Prostate gland (tissue), 2 donors: ENCODE measurements at regions not wholly inside any gene's neighbourhood (a gene's known extent, or its start where the extent isn't known, plus 50 kb on each side); places are given as distances from the start of the nearest gene placed in this dataset.
"Not testable (repeated sequence)": the region's sequence is repeated elsewhere in the genome, so short reads cannot be mapped to it uniquely, and the experiment has no call there.

ENCODE experiments used
- DNase-seq: peaks from one replicate; pipeline ENCODE4 v3.0.0-alpha.2; 2019; ENCODE audit warnings: low spot score
- H3K27ac ChIP-seq, 2 donors: fragments of 200-600 bp; sonication (generic); 2 replicates each; pipeline ENCODE4 v1.5.1; 2017 to 2019
- H3K27me3 ChIP-seq: fragments of 200-600 bp; sonication (generic); replicated peaks from 2 replicates; pipeline ENCODE4 v1.5.1; 2019; ENCODE audit not compliant: insufficient read depth
- H3K36me3 ChIP-seq, 2 donors: fragments of 200-600 bp; sonication (generic); 1 replicate in 1 of 2; 2 replicates in 1 of 2; pipeline versions ENCODE4 v1.5.1 to v1.8.1; 2017 to 2019
- H3K4me1 ChIP-seq: fragments of 200-600 bp; sonication (generic); replicated peaks from 2 replicates; pipeline ENCODE4 v1.5.1; 2019
- H3K4me3 ChIP-seq, 2 donors: fragments of 200-600 bp; sonication (generic); 2 replicates each; pipeline ENCODE4 v1.5.1; 2017 to 2019
- H3K9me3 ChIP-seq: fragments of 200-600 bp; sonication (generic); 2 replicates; pipeline ENCODE4 v1.5.1; 2017
- CTCF ChIP-seq, 4 experiments: fragments of 200-600 bp in 2 of 4; fragments of 450-650 bp in 2 of 4; sonication (generic) in 2 of 4; IDR thresholded peaks; 1 replicate in 3 of 4; 2 replicates in 1 of 4; pipeline ENCODE4 v1.5.1; 2016 to 2019; ENCODE audit warnings: antibody characterized with exemption in 4 of 4, mild to moderate bottlenecking in 2 of 4, moderate library complexity in 2 of 4
- POLR2A ChIP-seq: fragments of 450-650 bp; IDR thresholded peaks from one replicate; pipeline ENCODE4 v1.6.1; 2016; ENCODE audit warnings: antibody characterized with exemption, mild to moderate bottlenecking
- POLR2AphosphoS5 ChIP-seq: sonication (generic); formaldehyde crosslinking; IDR thresholded peaks from one replicate; pipeline ENCODE4 v1.6.1; 2017; ENCODE audit warnings: antibody characterized with exemption
- WGBS: methylation state at CpG from one replicate; pipeline ENCODE4 v1.1.5; 2018; 5-methylcytosine and 5-hydroxymethylcytosine counted together
- intact Hi-C: fragments of 100-400 bp; cut with DNase I; formaldehyde crosslinking; loops from one replicate; pipeline ENCODE4 v1.14.2; 2022

GRCh38 chr2:67130531-67131256, 266.4 kb upstream of the ETAA1 start:
- Histone ChIP-seq H3K27me3 (no peaks in the 10 kb centered on the region), H3K4me3 (no peak overlapping the region), H3K36me3 (no peaks in the 10 kb centered on the region), H3K4me1 (no peaks in the 10 kb centered on the region), H3K9me3 (no peaks in the 10 kb centered on the region), H3K27ac (no peak overlapping the region)
- 38% methylated on average over 3 of the region's 3 CpGs for WGBS
- intact Hi-C loops = no loop called here
- no peak for DNase-seq
- no peak for TF ChIP-seq POLR2AphosphoS5
- no peak for TF ChIP-seq CTCF (IDR thresholded peaks at IDR 0.05)
- TF ChIP-seq POLR2A = no peak

GRCh38 chr2:67131257-67131609, 265.9 kb upstream of the ETAA1 start:
- DNase-seq = no peak
- Histone ChIP-seq H3K36me3 (no peaks in the 10 kb centered on the region), H3K27me3 (no peaks in the 10 kb centered on the region), H3K9me3 (no peaks in the 10 kb centered on the region), H3K4me3 (no peak overlapping the region), H3K4me1 (no peaks in the 10 kb centered on the region), H3K27ac (no peak overlapping the region)
- intact Hi-C loops = no loop called here
- TF ChIP-seq POLR2AphosphoS5 (no peak), POLR2A (no peak), CTCF (IDR thresholded peaks at IDR 0.05) (no peak)
- 81% methylated on average over 3 of the region's 3 CpGs for WGBS

- 71% methylated on average over 2 of the region's 2 CpGs for WGBS
- DNase-seq, H3K27me3 ChIP-seq, intact Hi-C loops, H3K9me3 ChIP-seq, H3K4me3 ChIP-seq, H3K27ac ChIP-seq, H3K36me3 ChIP-seq, H3K4me1 ChIP-seq: not testable (repeated sequence)
Observed at GRCh38 chr2:67132441-67132940, 264.6 kb upstream of the ETAA1 start.

GRCh38 chr2:67135208-67135607, 261.9 kb upstream of the ETAA1 start:
- Histone ChIP-seq H3K27ac (no peak overlapping the region), H3K9me3 (no peaks in the 10 kb centered on the region), H3K36me3 (no peaks in the 10 kb centered on the region), H3K4me3 (no peak overlapping the region), H3K27me3 (no peaks in the 10 kb centered on the region), H3K4me1 (no peaks in the 10 kb centered on the region)
- no peak for DNase-seq
- intact Hi-C loops = no loop called here
- TF ChIP-seq POLR2AphosphoS5 (no peak), POLR2A (no peak), CTCF (IDR thresholded peaks at IDR 0.05) (no peak)
- WGBS = 75% methylated on average over 3 of the region's 3 CpGs

GRCh38 chr2:67137699-67138098, 259.4 kb upstream of the ETAA1 start:
- DNase-seq = no peak
- no peak overlapping the region for H3K4me3 ChIP-seq
- H3K36me3 ChIP-seq = no peaks in the 10 kb centered on the region
- H3K4me1 ChIP-seq = no peaks in the 10 kb centered on the region
- intact Hi-C loops = no loop called here
- H3K9me3 ChIP-seq = no peaks in the 10 kb centered on the region
- no peak overlapping the region for H3K27ac ChIP-seq
- H3K27me3 ChIP-seq = no peaks in the 10 kb centered on the region
- no peak for TF ChIP-seq POLR2A

- no peak overlapping the region for H3K4me3 ChIP-seq
- 59% methylated on average over 1 of the region's 1 CpG for WGBS
- H3K27me3 ChIP-seq = no peaks in the 10 kb centered on the region
- no peak for TF ChIP-seq POLR2AphosphoS5
- H3K27ac ChIP-seq = no peak overlapping the region
- DNase-seq = no peak
- H3K4me1 ChIP-seq = no peaks in the 10 kb centered on the region
- H3K9me3 ChIP-seq = no peaks in the 10 kb centered on the region
- no peaks in the 10 kb centered on the region for H3K36me3 ChIP-seq
- intact Hi-C loops = no loop called here
Observed at GRCh38 chr2:67142071-67142470, 255.1 kb upstream of the ETAA1 start.
